Endothelial cell of umbilical vein (primary cell): ENCODE measurements at regions not wholly inside any gene's neighbourhood (a gene's known extent, or its start where the extent isn't known, plus 50 kb on each side); places are given as distances from the start of the nearest gene placed in this dataset.

Experiments used
- CTCF ChIP-seq, 2 donors: IDR thresholded peaks; 1 replicate in 1 of 2; 2 replicates in 1 of 2; pipeline ENCODE4 v1.5.1; 2011; ENCODE audit warnings: low read length in 2 of 2, mild to moderate bottlenecking in 2 of 2, moderate library complexity in 2 of 2, control low read depth in 1 of 2, inconsistent platforms in 1 of 2, low read depth in 1 of 2; ENCODE audit not compliant: insufficient read depth in 1 of 2; ENCODE audit errors: extremely low read depth in 1 of 2
- EZH2 ChIP-seq: IDR thresholded peaks from 2 replicates; pipeline ENCODE4 v1.6.1; 2012; ENCODE audit warnings: borderline replicate concordance, low read depth, mild to moderate bottlenecking, moderate library complexity, low read length, inconsistent platforms; ENCODE audit not compliant: severe bottlenecking
- FOS ChIP-seq: IDR thresholded peaks from 2 replicates; pipeline ENCODE4 v1.6.1; 2011; ENCODE audit warnings: mild to moderate bottlenecking, low read length, moderate library complexity, borderline replicate concordance; ENCODE audit not compliant: insufficient read depth
- JUN ChIP-seq: IDR thresholded peaks from 2 replicates; pipeline ENCODE4 v1.6.1; 2011; ENCODE audit warnings: borderline replicate concordance, low read depth; ENCODE audit not compliant: insufficient read length, insufficient read depth
- POLR2A ChIP-seq: IDR thresholded peaks from 2 replicates; pipeline ENCODE4 v1.6.1; 2012; ENCODE audit warnings: low read depth, mild to moderate bottlenecking, control low read depth, low read length
- POLR2AphosphoS5 ChIP-seq: IDR thresholded peaks from 2 replicates; pipeline ENCODE4 v1.6.1; 2012; ENCODE audit warnings: low read depth, mild to moderate bottlenecking, control low read depth, low read length, moderate library complexity; ENCODE audit not compliant: insufficient read depth
- TF ChIP-seq, protein P1 (sequence below): IDR thresholded peaks from 2 replicates; pipeline ENCODE4 v1.6.1; 2011; ENCODE audit not compliant: insufficient read depth, insufficient read length

GRCh38 chr15:20361091-20361490 is 180.5 kb downstream of the GOLGA6L6 start:
- TF ChIP-seq POLR2A (no peak), POLR2AphosphoS5 (no peak), EZH2 (no peak), CTCF (IDR thresholded peaks at IDR 0.05; ENCODE audit: extremely low read depth in 1 of 2, insufficient read depth in 1 of 2, low read depth in 1 of 2, low read length in 2 of 2) (no peak), FOS (no peak), JUN (no peak)
- TF ChIP-seq, protein P1, sequence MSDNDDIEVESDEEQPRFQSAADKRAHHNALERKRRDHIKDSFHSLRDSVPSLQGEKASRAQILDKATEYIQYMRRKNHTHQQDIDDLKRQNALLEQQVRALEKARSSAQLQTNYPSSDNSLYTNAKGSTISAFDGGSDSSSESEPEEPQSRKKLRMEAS: no peak
